ENCODE measurements at regions not wholly inside any gene's neighbourhood (a gene's known extent, or its start where the extent isn't known, plus 50 kb on each side); places are given as distances from the start of the nearest gene placed in this dataset.
"Not testable (repeated sequence)": the region's sequence is repeated elsewhere in the genome, so short reads cannot be mapped to it uniquely, and the experiment has no call there.

GRCh38 chr7:152914014-152914844 is 154.7 kb downstream of the ACTR3B start:
- Histone ChIP-seq H3K4me2 (ENCODE audit: low read depth, low read length) (no peak overlapping the region), H4K20me1 (ENCODE audit: insufficient read depth, low read length) (no peaks in the 10 kb centered on the region), H2BK20ac (ENCODE audit: low read depth, low read length) (no peak overlapping the region), H3K4me3 (ENCODE audit: insufficient read depth, low read depth, low read length) (no peak overlapping the region), H3K18ac (ENCODE audit: low read depth, low read length) (no peak overlapping the region), H3K36me3 (ENCODE audit: control insufficient read depth, insufficient read depth, low read length) (no peaks in the 10 kb centered on the region), H2BK120ac (ENCODE audit: low read depth, low read length) (no peak overlapping the region), H3K27ac (ENCODE audit: insufficient read depth, low read length) (no peak overlapping the region), H2AK5ac (ENCODE audit: low read depth, low read length) (no peak overlapping the region), H3K23ac (ENCODE audit: low read depth, low read length) (no peak overlapping the region), H2AFZ (replicated peaks; ENCODE audit: low read length, poor library complexity) (no peak overlapping the region), H3K79me1 (ENCODE audit: low read depth in 1 of 2, low read length in 2 of 2) (no peaks in the 10 kb centered on the region), H3K14ac (replicated peaks; ENCODE audit: low read depth, low read length) (no peak overlapping the region), H4K91ac (ENCODE audit: insufficient read depth, low read depth, low read length) (no peak overlapping the region), H2AK9ac (replicated peaks; ENCODE audit: low read depth, low read length, poor library complexity) (no peak overlapping the region), H3K4ac (ENCODE audit: low read depth, low read length) (no peak overlapping the region), H3K56ac (ENCODE audit: extremely low read depth, insufficient read depth, low read length) (no peak overlapping the region), H4K8ac (ENCODE audit: low read depth in 2 of 2, low read length in 2 of 2) (no peak overlapping the region), H3K27me3 (ENCODE audit: control insufficient read depth, insufficient read depth, low read length) (no peaks in the 10 kb centered on the region), H3K9me3 (ENCODE audit: control insufficient read depth, insufficient read depth, low read length) (peaks cover 9% of the 10 kb centered on the region), H3K4me1 (ENCODE audit: control insufficient read depth, insufficient read depth, low read length) (no peaks in the 10 kb centered on the region), H2BK15ac (ENCODE audit: low read depth, low read length) (no peak overlapping the region), H4K5ac (ENCODE audit: low read depth, low read length) (no peak overlapping the region), H3K9ac (ENCODE audit: low read depth, low read length) (no peak overlapping the region), H2BK5ac (ENCODE audit: low read depth, low read length, poor library complexity, severe bottlenecking) (peak overlapping the region; percentile 58), H3K9me1 (ENCODE audit: insufficient read depth, low read length) (no peaks in the 10 kb centered on the region)
- ATAC-seq (ENCODE audit: low read depth) (no peak), DNase-seq (no peak)
- intact Hi-C loops (cut with micrococcal nuclease), result no loop called here
- in situ Hi-C loops (cut with MboI; ENCODE audit: low sequenced_read_pairs), result no loop called here
- ChIA-PET POLR2A (ENCODE audit: unreplicated experiment) (no interaction called here), CTCF (no interaction called here)
- TF ChIP-seq POLR2A (IDR thresholded peaks at IDR 0.05; ENCODE audit: low read depth, low read length) (no peak), MAZ (IDR thresholded peaks at IDR 0.05; ENCODE audit: borderline replicate concordance, low read depth, low read length) (no peak), ELK1 (IDR thresholded peaks at IDR 0.05; ENCODE audit: borderline replicate concordance, low read depth, low read length) (no peak)
- no TSS peak for BruUV-seq (replicated peaks)
- dilution Hi-C loops (cut with HindIII; ENCODE audit: low sequenced_read_pairs, unreplicated experiment), result no loop called here
- WGBS, 2 experiments (ENCODE audit: extremely low coverage in 2 of 2, insufficient read length in 1 of 2), result 71% methylated on average over 5 of the region's 5 CpGs; no CpG with 5 or more reads in 1 of the 2 experiments

- H3K56ac ChIP-seq (ENCODE audit: extremely low read depth, insufficient read depth, low read length); H3K27ac ChIP-seq (ENCODE audit: insufficient read depth, low read length); H3K18ac ChIP-seq (ENCODE audit: low read depth, low read length); H4K5ac ChIP-seq (ENCODE audit: low read depth, low read length); H3K27me3 ChIP-seq (ENCODE audit: control insufficient read depth, insufficient read depth, low read length); H2AFZ ChIP-seq (replicated peaks; ENCODE audit: low read length, poor library complexity); H4K20me1 ChIP-seq (ENCODE audit: insufficient read depth, low read length); H3K4me3 ChIP-seq (ENCODE audit: insufficient read depth, low read depth, low read length); H2AK9ac ChIP-seq (replicated peaks; ENCODE audit: low read depth, low read length, poor library complexity); H3K4me2 ChIP-seq (ENCODE audit: low read depth, low read length); H4K8ac ChIP-seq (ENCODE audit: low read depth in 2 of 2, low read length in 2 of 2); BruUV-seq (replicated peaks); ATAC-seq (ENCODE audit: low read depth); H2BK15ac ChIP-seq (ENCODE audit: low read depth, low read length); H3K4ac ChIP-seq (ENCODE audit: low read depth, low read length); CTCF ChIA-PET; H3K9me1 ChIP-seq (ENCODE audit: insufficient read depth, low read length); in situ Hi-C loops (cut with MboI; ENCODE audit: low sequenced_read_pairs); H3K23ac ChIP-seq (ENCODE audit: low read depth, low read length); H3K36me3 ChIP-seq (ENCODE audit: control insufficient read depth, insufficient read depth, low read length); H3K4me1 ChIP-seq (ENCODE audit: control insufficient read depth, insufficient read depth, low read length); H3K14ac ChIP-seq (replicated peaks; ENCODE audit: low read depth, low read length); H2AK5ac ChIP-seq (ENCODE audit: low read depth, low read length); intact Hi-C loops (cut with micrococcal nuclease); POLR2A ChIA-PET (ENCODE audit: unreplicated experiment); H3K9ac ChIP-seq (ENCODE audit: low read depth, low read length); H4K91ac ChIP-seq (ENCODE audit: insufficient read depth, low read depth, low read length); H2BK120ac ChIP-seq (ENCODE audit: low read depth, low read length); H2BK20ac ChIP-seq (ENCODE audit: low read depth, low read length); DNase-seq; dilution Hi-C loops (cut with HindIII; ENCODE audit: low sequenced_read_pairs, unreplicated experiment); H3K79me1 ChIP-seq (ENCODE audit: low read depth in 1 of 2, low read length in 2 of 2): not testable (repeated sequence)
- WGBS, 2 experiments (ENCODE audit: extremely low coverage in 2 of 2, insufficient read length in 1 of 2), result no CpG with 5 or more reads among the region's 1 CpG
- H3K9me3 ChIP-seq (ENCODE audit: control insufficient read depth, insufficient read depth, low read length), result peaks cover 13% of the 10 kb centered on the region
- peak overlapping the region; percentile 45 for H2BK5ac ChIP-seq (ENCODE audit: low read depth, low read length, poor library complexity, severe bottlenecking)
Observed at GRCh38 chr7:152914845-152915102, 155.2 kb downstream of the ACTR3B start.
